Retina (tissue), 1 donor: ENCODE measurements at regions not wholly inside any gene's neighbourhood (a gene's known extent, or its start where the extent isn't known, plus 50 kb on each side); places are given as distances from the start of the nearest gene placed in this dataset.
"Not testable (repeated sequence)": the region's sequence is repeated elsewhere in the genome, so short reads cannot be mapped to it uniquely, and the experiment has no call there.

ENCODE experiments used
- DNase-seq: peaks from one replicate; pipeline ENCODE4 v3.0.0-alpha.2; 2016

GRCh38 chr16:85447693-85448313, 165.3 kb upstream of the GSE1 start:
- DNase-seq = no peak

GRCh38 chr16:85448557-85449190, 164.4 kb upstream of the GSE1 start:
- peak; percentile 90 for DNase-seq

- DNase-seq = no peak
Observed at GRCh38 chr16:85449191-85449884, 163.8 kb upstream of the GSE1 start.

GRCh38 chr16:85449885-85450245, 163.3 kb upstream of the GSE1 start:
- DNase-seq = no peak

GRCh38 chr16:85451142-85451541, 162.0 kb upstream of the GSE1 start:
- DNase-seq = not testable (repeated sequence)

- peak; percentile 91 for DNase-seq
Observed at GRCh38 chr16:85451641-85452363, 161.3 kb upstream of the GSE1 start.

- DNase-seq = no peak
Observed at GRCh38 chr16:85452364-85453193, 160.5 kb upstream of the GSE1 start.

GRCh38 chr16:85453194-85453678, 159.9 kb upstream of the GSE1 start:
- DNase-seq = no peak

GRCh38 chr16:85453703-85454102, 159.4 kb upstream of the GSE1 start:
- no peak for DNase-seq

GRCh38 chr16:85454171-85454872, 158.8 kb upstream of the GSE1 start:
- DNase-seq = no peak

GRCh38 chr16:85455534-85455933, 157.6 kb upstream of the GSE1 start:
- no peak for DNase-seq

- no peak for DNase-seq
Observed at GRCh38 chr16:85457366-85457765, 155.8 kb upstream of the GSE1 start.

- DNase-seq = no peak
Observed at GRCh38 chr16:85458968-85459367, 154.2 kb upstream of the GSE1 start.

GRCh38 chr16:85459529-85460251, 153.4 kb upstream of the GSE1 start:
- DNase-seq = no peak

- peak; percentile 81 for DNase-seq
Observed at GRCh38 chr16:85460252-85461021, 152.7 kb upstream of the GSE1 start.

GRCh38 chr16:85461022-85461813, 151.9 kb upstream of the GSE1 start:
- DNase-seq = peak; percentile 78

- peak; percentile 94 for DNase-seq
Observed at GRCh38 chr16:85461814-85462713, 151.1 kb upstream of the GSE1 start.
